ENCODE measurements at regions not wholly inside any gene's neighbourhood (a gene's known extent, or its start where the extent isn't known, plus 50 kb on each side); places are given as distances from the start of the nearest gene placed in this dataset.
A peak's percentile ranks its signal among the peaks of the same experiment; 100 is the strongest.

- Histone ChIP-seq H2AFZ (no peak overlapping the region), H3K9me3 (ENCODE audit: low read depth) (no peaks in the 10 kb centered on the region), H3K36me3 (replicated peaks; ENCODE audit: insufficient read depth, low read depth) (no peaks in the 10 kb centered on the region), H3K4me2 (no peak overlapping the region), H3K79me2 (no peaks in the 10 kb centered on the region), H3K27me3 (no peaks in the 10 kb centered on the region), H4K20me1 (ENCODE audit: insufficient read depth, poor library complexity, severe bottlenecking) (no peaks in the 10 kb centered on the region), H3K9me2 (replicated peaks; ENCODE audit: insufficient read depth) (no peaks in the 10 kb centered on the region), H3K4me1 (ENCODE audit: insufficient read depth) (no peaks in the 10 kb centered on the region), H3K4me3 (no peak overlapping the region), H3K27ac (no peak overlapping the region)
- WGBS (ENCODE audit: low lambda C conversion rate, missing lambda C conversion rate), result 53% methylated on average over 5 of the region's 5 CpGs
- peak; percentile 14 for DNase-seq (ENCODE audit: low spot score)
- TF ChIP-seq CTCF (IDR thresholded peaks at IDR 0.05; ENCODE audit: poor library complexity), result peak; percentile 28
- TF ChIP-seq EZH2 (IDR thresholded peaks at IDR 0.05; ENCODE audit: borderline replicate concordance), result no peak
Measured at GRCh38 chr5:164597293-164597900, 1092.0 kb downstream of the MAT2B start.

DNA sequence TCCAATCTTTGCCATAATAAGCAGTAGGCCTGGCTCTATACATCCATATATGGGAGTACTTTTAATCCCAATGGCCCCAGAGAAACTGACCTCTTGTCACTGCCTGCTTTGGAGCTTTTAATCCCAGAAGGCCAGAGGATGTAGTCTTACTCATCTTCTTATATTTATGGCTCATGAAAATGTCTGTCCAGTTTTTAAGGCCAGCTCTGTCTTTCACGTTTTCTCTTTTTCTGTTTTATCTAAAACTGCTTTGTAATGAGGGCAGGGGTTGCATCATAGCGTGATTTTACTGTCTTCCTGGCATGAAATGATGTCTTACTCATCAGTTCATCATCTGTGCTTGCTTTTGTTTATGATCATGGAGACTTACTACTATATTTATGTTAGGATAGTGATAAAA is 1094.9 kb downstream of the MAT2B start:
- no peak overlapping the region for H2AFZ ChIP-seq
- H3K79me2 ChIP-seq, result no peaks in the 10 kb centered on the region
- DNase-seq (ENCODE audit: low spot score), result peak; percentile 10
- no peak overlapping the region for H3K4me2 ChIP-seq
- H3K9me3 ChIP-seq (ENCODE audit: low read depth), result no peaks in the 10 kb centered on the region
- no peaks in the 10 kb centered on the region for H3K27me3 ChIP-seq
- no peaks in the 10 kb centered on the region for H3K4me1 ChIP-seq (ENCODE audit: insufficient read depth)
- WGBS (ENCODE audit: low lambda C conversion rate, missing lambda C conversion rate), result 46% methylated on average over 2 of the region's 2 CpGs
- no peaks in the 10 kb centered on the region for H3K36me3 ChIP-seq (replicated peaks; ENCODE audit: insufficient read depth, low read depth)
- H3K4me3 ChIP-seq, result no peak overlapping the region
- TF ChIP-seq EZH2phosphoT487 (IDR thresholded peaks at IDR 0.05; ENCODE audit: low read depth, severe bottlenecking, unreplicated experiment) (no peak), CTCF (IDR thresholded peaks at IDR 0.05; ENCODE audit: poor library complexity) (no peak), EZH2 (IDR thresholded peaks at IDR 0.05; ENCODE audit: borderline replicate concordance) (no peak)
- H3K27ac ChIP-seq, result no peak overlapping the region
- H4K20me1 ChIP-seq (ENCODE audit: insufficient read depth, poor library complexity, severe bottlenecking), result no peaks in the 10 kb centered on the region
- no peaks in the 10 kb centered on the region for H3K9me2 ChIP-seq (replicated peaks; ENCODE audit: insufficient read depth)

GRCh38 chr5:164600929-164601535 is 1095.6 kb downstream of the MAT2B start:
- Histone ChIP-seq H3K9me2 (replicated peaks; ENCODE audit: insufficient read depth) (no peaks in the 10 kb centered on the region), H3K27me3 (no peaks in the 10 kb centered on the region), H4K20me1 (ENCODE audit: insufficient read depth, poor library complexity, severe bottlenecking) (no peaks in the 10 kb centered on the region), H3K4me1 (ENCODE audit: insufficient read depth) (no peaks in the 10 kb centered on the region), H3K36me3 (replicated peaks; ENCODE audit: insufficient read depth, low read depth) (no peaks in the 10 kb centered on the region), H3K27ac (no peak overlapping the region), H3K79me2 (no peaks in the 10 kb centered on the region), H3K4me3 (no peak overlapping the region), H3K9me3 (ENCODE audit: low read depth) (no peaks in the 10 kb centered on the region), H3K4me2 (no peak overlapping the region), H2AFZ (no peak overlapping the region)
- TF ChIP-seq CTCF (IDR thresholded peaks at IDR 0.05; ENCODE audit: poor library complexity), result no peak
- TF ChIP-seq EZH2 (IDR thresholded peaks at IDR 0.05; ENCODE audit: borderline replicate concordance), result no peak
- no peak for TF ChIP-seq EZH2phosphoT487 (IDR thresholded peaks at IDR 0.05; ENCODE audit: low read depth, severe bottlenecking, unreplicated experiment)
- WGBS (ENCODE audit: low lambda C conversion rate, missing lambda C conversion rate), result 98% methylated on average over 31 of the region's 31 CpGs
- DNase-seq (ENCODE audit: low spot score), result no peak

Data from hepatocyte (in vitro differentiated cells).